ENCODE measurements at regions not wholly inside any gene's neighbourhood (a gene's known extent, or its start where the extent isn't known, plus 50 kb on each side); places are given as distances from the start of the nearest gene placed in this dataset.

DNA sequence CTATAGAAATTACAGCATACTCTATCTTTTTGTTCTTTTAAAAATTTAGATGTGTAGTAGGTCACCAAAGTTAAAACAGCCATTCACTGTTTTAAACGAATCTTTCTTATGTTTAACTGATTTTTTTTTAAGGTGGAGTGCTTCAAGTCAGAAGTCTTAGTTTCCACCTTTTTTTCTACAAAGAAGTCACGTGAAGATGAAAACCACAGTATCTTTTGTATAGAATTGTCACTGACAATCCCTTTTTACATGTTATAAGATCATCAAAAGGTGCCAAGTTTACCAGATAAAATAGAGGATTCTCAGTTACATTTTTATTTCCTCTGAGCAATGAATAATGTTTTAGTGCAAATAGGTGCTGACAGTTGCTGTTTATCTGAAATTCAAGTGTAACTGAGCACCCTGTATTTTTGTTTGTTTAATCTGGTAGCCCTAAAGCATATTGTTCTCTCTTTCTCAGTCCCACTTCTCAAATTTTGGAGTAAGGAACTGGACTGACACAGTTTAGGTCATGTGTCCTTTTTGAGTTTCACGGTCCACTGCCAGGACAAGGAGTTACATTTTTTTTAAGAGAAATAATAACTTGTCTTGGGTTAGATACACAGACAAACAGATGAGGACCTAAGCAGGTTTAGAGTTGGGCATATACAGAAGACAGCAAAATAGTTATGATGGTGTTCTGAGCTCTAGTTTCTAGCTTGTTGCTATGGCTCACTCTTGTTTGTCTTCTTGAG lies 233.2 kb upstream of the MBL2 start:
- intact Hi-C loops (cut with DNase I; ENCODE audit: low total_unique reads): no loop called here
- DNase-seq: no peak
- 43 to 57% (median 50%) methylated on average over 3 of the region's 3 CpGs for WGBS, 5 donors
- H3K27ac ChIP-seq: no peak overlapping the region
- TF ChIP-seq POLR2AphosphoS5 (IDR thresholded peaks at IDR 0.05) (no peak), POLR2A (IDR thresholded peaks at IDR 0.05) (no peak)
- TF ChIP-seq, protein P1, sequence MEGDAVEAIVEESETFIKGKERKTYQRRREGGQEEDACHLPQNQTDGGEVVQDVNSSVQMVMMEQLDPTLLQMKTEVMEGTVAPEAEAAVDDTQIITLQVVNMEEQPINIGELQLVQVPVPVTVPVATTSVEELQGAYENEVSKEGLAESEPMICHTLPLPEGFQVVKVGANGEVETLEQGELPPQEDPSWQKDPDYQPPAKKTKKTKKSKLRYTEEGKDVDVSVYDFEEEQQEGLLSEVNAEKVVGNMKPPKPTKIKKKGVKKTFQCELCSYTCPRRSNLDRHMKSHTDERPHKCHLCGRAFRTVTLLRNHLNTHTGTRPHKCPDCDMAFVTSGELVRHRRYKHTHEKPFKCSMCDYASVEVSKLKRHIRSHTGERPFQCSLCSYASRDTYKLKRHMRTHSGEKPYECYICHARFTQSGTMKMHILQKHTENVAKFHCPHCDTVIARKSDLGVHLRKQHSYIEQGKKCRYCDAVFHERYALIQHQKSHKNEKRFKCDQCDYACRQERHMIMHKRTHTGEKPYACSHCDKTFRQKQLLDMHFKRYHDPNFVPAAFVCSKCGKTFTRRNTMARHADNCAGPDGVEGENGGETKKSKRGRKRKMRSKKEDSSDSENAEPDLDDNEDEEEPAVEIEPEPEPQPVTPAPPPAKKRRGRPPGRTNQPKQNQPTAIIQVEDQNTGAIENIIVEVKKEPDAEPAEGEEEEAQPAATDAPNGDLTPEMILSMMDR (IDR thresholded peaks at IDR 0.05 in 8 of 11, conservative IDR thresholded peaks at IDR 0.05 in 3 of 11): no peak
- H3K9me3 ChIP-seq: no peaks in the 10 kb centered on the region
- H3K4me1 ChIP-seq: no peaks in the 10 kb centered on the region
- H3K27me3 ChIP-seq (replicated peaks in 1 of 7): no peaks in the 10 kb centered on the region
- no peak overlapping the region for H3K4me3 ChIP-seq
- no peaks in the 10 kb centered on the region for H3K36me3 ChIP-seq

DNA sequence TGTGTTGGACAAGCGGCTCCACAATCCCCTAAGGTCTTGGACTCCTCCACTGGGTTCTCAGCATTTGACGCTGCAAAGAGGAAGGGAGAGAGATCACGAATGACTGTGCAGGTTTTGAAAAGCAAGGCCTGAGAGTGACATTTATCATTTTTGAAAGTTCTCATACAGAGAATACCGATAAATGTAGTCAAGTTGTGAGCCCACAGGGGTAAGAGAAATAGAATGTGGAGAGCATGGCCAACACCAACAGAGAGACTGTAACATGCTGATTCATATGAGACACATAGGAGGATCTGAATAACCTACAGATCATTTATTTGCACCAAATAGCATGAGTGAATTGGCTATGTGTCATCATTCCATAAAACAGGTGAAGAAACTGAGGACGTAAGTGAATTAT lies 230.5 kb upstream of the MBL2 start:
- no peak overlapping the region for H3K4me3 ChIP-seq
- TF ChIP-seq POLR2A (IDR thresholded peaks at IDR 0.05) (no peak), POLR2AphosphoS5 (IDR thresholded peaks at IDR 0.05) (no peak)
- TF ChIP-seq, protein P1 (IDR thresholded peaks at IDR 0.05 in 8 of 11, conservative IDR thresholded peaks at IDR 0.05 in 3 of 11): no peak
- intact Hi-C loops (cut with DNase I; ENCODE audit: low total_unique reads): no loop called here
- no peaks in the 10 kb centered on the region for H3K27me3 ChIP-seq (replicated peaks in 1 of 7)
- 51 to 61% (median 54%) methylated on average over 5 of the region's 5 CpGs for WGBS, 5 donors
- no peak for DNase-seq
- H3K4me1 ChIP-seq: no peaks in the 10 kb centered on the region
- no peaks in the 10 kb centered on the region for H3K36me3 ChIP-seq
- H3K27ac ChIP-seq: no peak overlapping the region
- H3K9me3 ChIP-seq: no peaks in the 10 kb centered on the region

DNA sequence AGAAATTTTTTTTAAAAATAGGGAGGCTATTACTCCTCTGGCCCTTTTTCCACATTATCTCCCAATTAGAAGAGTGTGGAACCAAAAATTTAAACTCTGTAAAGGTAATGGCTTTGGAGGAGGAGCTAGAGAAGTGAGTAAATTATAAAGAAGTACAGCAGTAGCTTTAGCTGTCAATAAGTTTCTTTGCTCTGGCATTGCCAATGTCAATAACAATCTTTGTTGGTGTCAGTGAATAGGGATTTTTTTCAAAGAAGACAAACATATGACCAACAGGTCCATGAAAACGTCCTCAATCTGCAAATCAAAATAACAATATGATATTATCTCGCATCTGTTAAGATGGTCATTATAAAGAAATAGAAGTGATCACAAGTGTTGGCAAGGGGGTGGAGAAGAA lies 227.1 kb upstream of the MBL2 start:
- Histone ChIP-seq H3K4me1 (no peaks in the 10 kb centered on the region), H3K27ac (no peak overlapping the region), H3K4me3 (no peak overlapping the region), H3K36me3 (no peaks in the 10 kb centered on the region), H3K9me3 (peaks cover 0 to 5% (median 0%) of the 10 kb centered on the region in 8 donors), H3K27me3 (replicated peaks in 1 of 7) (no peaks in the 10 kb centered on the region)
- no peak for DNase-seq
- TF ChIP-seq, protein P1 (IDR thresholded peaks at IDR 0.05 in 8 of 11, conservative IDR thresholded peaks at IDR 0.05 in 3 of 11): no peak
- TF ChIP-seq POLR2AphosphoS5 (IDR thresholded peaks at IDR 0.05): no peak
- TF ChIP-seq POLR2A (IDR thresholded peaks at IDR 0.05): no peak
- 61 to 80% (median 75%) methylated on average over 2 of the region's 2 CpGs for WGBS, 5 donors
- intact Hi-C loops (cut with DNase I; ENCODE audit: low total_unique reads): no loop called here

GRCh38 chr10:52999258-52999657 lies 226.7 kb upstream of the MBL2 start:
- peaks cover 0 to 5% (median 0%) of the 10 kb centered on the region in 8 donors for H3K9me3 ChIP-seq
- no peak for DNase-seq
- H3K4me3 ChIP-seq: no peak overlapping the region
- no peaks in the 10 kb centered on the region for H3K4me1 ChIP-seq
- H3K27ac ChIP-seq: no peak overlapping the region
- 73 to 97% (median 88%) methylated on average over 2 of the region's 2 CpGs for WGBS, 5 donors
- no peaks in the 10 kb centered on the region for H3K36me3 ChIP-seq
- no peaks in the 10 kb centered on the region for H3K27me3 ChIP-seq (replicated peaks in 1 of 7)
- TF ChIP-seq, protein P1 (IDR thresholded peaks at IDR 0.05 in 8 of 11, conservative IDR thresholded peaks at IDR 0.05 in 3 of 11): no peak
- no peak for TF ChIP-seq POLR2A (IDR thresholded peaks at IDR 0.05)
- no peak for TF ChIP-seq POLR2AphosphoS5 (IDR thresholded peaks at IDR 0.05)
- intact Hi-C loops (cut with DNase I; ENCODE audit: low total_unique reads): no loop called here
